GM18861 (cell line): ENCODE measurements at regions not wholly inside any gene's neighbourhood (a gene's known extent, or its start where the extent isn't known, plus 50 kb on each side); places are given as distances from the start of the nearest gene placed in this dataset.
"Not testable (repeated sequence)": the region's sequence is repeated elsewhere in the genome, so short reads cannot be mapped to it uniquely, and the experiment has no call there.

ENCODE experiments used
- ATAC-seq: cut with Tn5 transposase; IDR thresholded peaks from one replicate; pipeline ENCODE4 v1.9.1; 2021; ENCODE audit not compliant: unreplicated experiment

- no peak for ATAC-seq
Observed at GRCh38 chr1:94769551-94769950, 50.6 kb upstream of the SLC44A3 start.

GRCh38 chr1:94768036-94768435 is 52.1 kb upstream of the SLC44A3 start:
- ATAC-seq: no peak

GRCh38 chr1:94765958-94766357 is 54.2 kb upstream of the SLC44A3 start:
- no peak for ATAC-seq

GRCh38 chr1:94759188-94759587 is 61.0 kb upstream of the SLC44A3 start:
- ATAC-seq: no peak

- no peak for ATAC-seq
Observed at GRCh38 chr1:94757931-94758330, 62.2 kb upstream of the SLC44A3 start.

GRCh38 chr1:94755675-94756074 is 64.5 kb upstream of the SLC44A3 start:
- no peak for ATAC-seq

- not testable (repeated sequence) for ATAC-seq
Observed at GRCh38 chr1:94755016-94755415, 65.1 kb upstream of the SLC44A3 start.

- ATAC-seq: no peak
Observed at GRCh38 chr1:94754570-94754969, 65.6 kb upstream of the SLC44A3 start.

GRCh38 chr1:94754095-94754494 is 66.1 kb upstream of the SLC44A3 start:
- ATAC-seq: no peak

- ATAC-seq: no peak
Observed at GRCh38 chr1:94753171-94753972, 66.8 kb upstream of the SLC44A3 start.

- ATAC-seq: not testable (repeated sequence)
Observed at GRCh38 chr1:94751483-94751882, 68.7 kb upstream of the SLC44A3 start.

GRCh38 chr1:94746635-94747525 is 73.3 kb upstream of the SLC44A3 start:
- ATAC-seq: no peak

- ATAC-seq: no peak
Observed at GRCh38 chr1:94745742-94746141, 74.4 kb upstream of the SLC44A3 start.

GRCh38 chr1:94743862-94744261 is 76.3 kb upstream of the SLC44A3 start:
- ATAC-seq: no peak

- ATAC-seq: no peak
Observed at GRCh38 chr1:94741996-94742395, 78.2 kb upstream of the SLC44A3 start.

GRCh38 chr1:94741510-94741909 is 78.6 kb upstream of the SLC44A3 start:
- ATAC-seq: no peak

- ATAC-seq: no peak
Observed at GRCh38 chr1:94739521-94740061, 80.6 kb upstream of the SLC44A3 start.

- ATAC-seq: no peak
Observed at GRCh38 chr1:94738371-94738770, 81.8 kb upstream of the SLC44A3 start.

GRCh38 chr1:94737124-94737998 is 82.8 kb upstream of the SLC44A3 start:
- ATAC-seq: no peak

- no peak for ATAC-seq
Observed at GRCh38 chr1:94736549-94736948, 83.6 kb upstream of the SLC44A3 start.

- no peak for ATAC-seq
Observed at GRCh38 chr1:94736073-94736472, 84.1 kb upstream of the SLC44A3 start.
